ENCODE measurements at regions not wholly inside any gene's neighbourhood (a gene's known extent, or its start where the extent isn't known, plus 50 kb on each side); places are given as distances from the start of the nearest gene placed in this dataset.

DNA sequence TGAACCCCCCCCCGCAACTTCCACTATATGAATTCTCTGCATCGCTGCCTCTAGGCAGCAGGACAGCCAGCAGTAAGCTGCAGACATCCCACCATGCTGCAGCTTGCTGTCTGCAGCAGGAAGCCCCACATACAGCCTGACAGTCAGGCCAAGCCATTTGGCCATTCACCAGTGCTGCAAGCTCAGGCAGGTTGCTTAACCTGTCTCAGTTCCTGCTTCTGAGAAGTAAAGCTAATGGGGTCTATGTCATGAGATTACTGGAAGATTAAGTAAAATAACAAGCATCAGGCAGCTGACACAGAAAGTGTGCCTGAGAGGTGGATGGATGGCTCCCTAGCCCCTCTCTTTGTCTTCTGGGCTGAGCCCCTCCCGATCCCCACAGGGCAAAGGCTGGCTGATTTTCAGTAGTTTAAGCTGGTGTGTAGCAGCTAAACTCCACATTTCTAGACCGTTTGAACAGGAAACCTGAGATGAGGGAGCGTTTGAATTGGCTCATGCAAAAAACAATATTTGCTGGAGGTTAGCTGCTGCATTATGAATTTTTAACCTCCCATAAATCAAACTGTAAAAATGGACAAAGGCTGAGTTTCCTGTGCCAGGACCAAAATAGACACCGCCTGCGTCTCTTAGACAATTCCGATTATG, 193.8 kb upstream of the ARL4C start:
- H3K27me3 Mint-ChIP-seq: peaks cover 33% of the 10 kb centered on the region

DNA sequence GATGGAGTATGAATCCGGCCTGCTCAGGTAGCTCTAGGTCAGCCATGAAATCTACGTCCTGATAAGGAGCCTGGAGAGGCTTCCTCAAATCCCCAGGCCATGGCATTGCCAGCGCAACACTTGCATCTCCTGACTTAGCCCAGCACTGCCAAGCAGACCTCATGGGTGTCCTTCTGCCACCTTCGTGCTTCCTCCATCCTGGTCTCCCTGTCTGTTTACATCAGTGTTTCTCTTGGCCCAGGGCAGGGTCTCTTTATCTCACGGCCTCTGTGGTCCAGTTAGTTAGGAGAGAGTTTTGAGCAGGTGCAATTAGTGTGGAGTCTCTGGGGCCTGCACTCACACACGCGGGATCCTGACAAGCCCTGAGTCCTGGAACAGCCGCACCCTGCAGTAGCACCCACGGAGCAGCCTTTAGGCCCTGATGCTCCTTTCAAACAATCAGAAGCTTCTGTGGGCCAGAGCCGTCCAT, 193.1 kb upstream of the ARL4C start:
- H3K9me3 Mint-ChIP-seq: no peaks in the 10 kb centered on the region
- no peaks in the 10 kb centered on the region for H3K36me3 Mint-ChIP-seq (ENCODE audit: low read depth)
- H3K4me1 Mint-ChIP-seq (ENCODE audit: low read depth): peaks cover 9% of the 10 kb centered on the region
- peaks cover 33% of the 10 kb centered on the region for H3K27me3 Mint-ChIP-seq
- H3K4me3 Mint-ChIP-seq: no peak overlapping the region
- H3K27ac Mint-ChIP-seq: no peak overlapping the region

More for the DNA sequence above, 193.8 kb upstream of the ARL4C start:
- Mint-ChIP-seq H3K36me3 (ENCODE audit: low read depth) (no peaks in the 10 kb centered on the region), H3K27ac (no peak overlapping the region), H3K4me1 (ENCODE audit: low read depth) (peaks cover 9% of the 10 kb centered on the region), H3K4me3 (no peak overlapping the region), H3K9me3 (no peaks in the 10 kb centered on the region)

- Mint-ChIP-seq H3K27me3 (peaks cover 21% of the 10 kb centered on the region), H3K27ac (no peak overlapping the region), H3K9me3 (no peaks in the 10 kb centered on the region), H3K4me1 (ENCODE audit: low read depth) (no peaks in the 10 kb centered on the region), H3K36me3 (ENCODE audit: low read depth) (no peaks in the 10 kb centered on the region), H3K4me3 (no peak overlapping the region)
These were observed 191.0 kb upstream of the ARL4C start for GRCh38 chr2:234687718-234688475.

GRCh38 chr2:234686088-234686890, 189.4 kb upstream of the ARL4C start:
- Mint-ChIP-seq H3K9me3 (no peaks in the 10 kb centered on the region), H3K4me3 (no peak overlapping the region), H3K27ac (no peak overlapping the region), H3K4me1 (ENCODE audit: low read depth) (no peaks in the 10 kb centered on the region), H3K27me3 (peaks cover 11% of the 10 kb centered on the region), H3K36me3 (ENCODE audit: low read depth) (no peaks in the 10 kb centered on the region)

- Mint-ChIP-seq H3K9me3 (no peaks in the 10 kb centered on the region), H3K27ac (no peak overlapping the region), H3K27me3 (peaks cover 6% of the 10 kb centered on the region), H3K4me1 (ENCODE audit: low read depth) (no peaks in the 10 kb centered on the region), H3K4me3 (no peak overlapping the region), H3K36me3 (ENCODE audit: low read depth) (no peaks in the 10 kb centered on the region)
These were observed 187.6 kb upstream of the ARL4C start for GRCh38 chr2:234684466-234684865.

DNA sequence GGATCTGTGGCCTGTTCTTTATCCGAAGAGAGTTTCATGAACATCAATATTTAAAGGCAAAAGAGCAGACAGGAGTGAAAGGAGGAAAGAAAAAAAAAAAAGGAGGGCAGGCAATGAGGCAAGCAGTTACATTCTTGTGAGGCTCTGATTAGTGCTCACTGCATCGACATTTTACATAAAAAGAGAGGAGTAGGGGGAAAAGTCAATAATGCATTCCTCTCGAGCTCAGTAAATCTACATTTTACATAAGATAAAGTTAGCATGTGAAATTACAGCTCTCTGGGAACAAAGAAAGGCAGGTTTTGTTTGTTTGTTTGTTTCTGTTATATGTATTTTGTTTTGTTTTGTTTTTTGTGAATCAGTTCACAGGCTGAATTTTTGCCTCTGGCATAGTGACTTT, 187.1 kb upstream of the ARL4C start:
- Mint-ChIP-seq H3K4me1 (ENCODE audit: low read depth) (no peaks in the 10 kb centered on the region), H3K27me3 (peaks cover 6% of the 10 kb centered on the region), H3K36me3 (ENCODE audit: low read depth) (no peaks in the 10 kb centered on the region), H3K27ac (no peak overlapping the region), H3K9me3 (no peaks in the 10 kb centered on the region), H3K4me3 (no peak overlapping the region)

DNA sequence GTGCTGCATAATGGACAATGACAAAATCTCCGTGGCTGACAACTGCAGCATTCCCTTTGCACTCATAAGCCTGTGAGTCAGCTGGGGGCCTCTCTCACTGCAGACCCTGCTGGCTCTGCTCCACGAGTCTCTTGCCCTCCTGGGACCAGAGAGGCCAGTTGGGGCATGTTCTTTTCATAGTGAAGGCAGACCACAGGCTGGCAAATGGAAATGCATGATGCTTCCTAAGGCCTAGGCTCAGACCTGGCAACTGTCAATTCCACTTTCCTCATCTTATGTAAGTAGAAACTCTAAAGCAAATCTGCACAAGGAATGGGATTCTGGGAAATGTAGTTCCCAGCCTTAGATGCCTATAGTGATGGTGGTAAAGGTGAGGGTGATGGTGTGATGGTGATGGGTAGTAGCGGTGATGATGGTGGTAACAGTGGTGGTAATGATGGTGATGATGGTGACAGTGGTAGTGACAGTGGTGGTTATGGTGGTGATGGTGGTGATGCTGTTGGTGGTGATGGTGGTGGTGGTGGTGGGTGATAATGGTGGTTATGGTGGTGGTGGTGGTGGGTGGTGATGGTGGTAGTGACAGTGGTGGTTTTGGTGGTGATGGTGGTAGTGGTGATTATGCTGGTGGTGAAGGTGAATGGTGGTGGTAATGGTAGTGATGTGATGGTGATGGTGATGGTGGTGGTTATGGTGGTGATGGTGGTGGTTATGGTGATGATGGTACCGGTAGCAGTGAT, 185.8 kb upstream of the ARL4C start:
- Mint-ChIP-seq H3K27ac (no peak overlapping the region), H3K4me3 (no peak overlapping the region), H3K4me1 (ENCODE audit: low read depth) (no peaks in the 10 kb centered on the region), H3K9me3 (no peaks in the 10 kb centered on the region), H3K27me3 (peaks cover 6% of the 10 kb centered on the region), H3K36me3 (ENCODE audit: low read depth) (no peaks in the 10 kb centered on the region)

DNA sequence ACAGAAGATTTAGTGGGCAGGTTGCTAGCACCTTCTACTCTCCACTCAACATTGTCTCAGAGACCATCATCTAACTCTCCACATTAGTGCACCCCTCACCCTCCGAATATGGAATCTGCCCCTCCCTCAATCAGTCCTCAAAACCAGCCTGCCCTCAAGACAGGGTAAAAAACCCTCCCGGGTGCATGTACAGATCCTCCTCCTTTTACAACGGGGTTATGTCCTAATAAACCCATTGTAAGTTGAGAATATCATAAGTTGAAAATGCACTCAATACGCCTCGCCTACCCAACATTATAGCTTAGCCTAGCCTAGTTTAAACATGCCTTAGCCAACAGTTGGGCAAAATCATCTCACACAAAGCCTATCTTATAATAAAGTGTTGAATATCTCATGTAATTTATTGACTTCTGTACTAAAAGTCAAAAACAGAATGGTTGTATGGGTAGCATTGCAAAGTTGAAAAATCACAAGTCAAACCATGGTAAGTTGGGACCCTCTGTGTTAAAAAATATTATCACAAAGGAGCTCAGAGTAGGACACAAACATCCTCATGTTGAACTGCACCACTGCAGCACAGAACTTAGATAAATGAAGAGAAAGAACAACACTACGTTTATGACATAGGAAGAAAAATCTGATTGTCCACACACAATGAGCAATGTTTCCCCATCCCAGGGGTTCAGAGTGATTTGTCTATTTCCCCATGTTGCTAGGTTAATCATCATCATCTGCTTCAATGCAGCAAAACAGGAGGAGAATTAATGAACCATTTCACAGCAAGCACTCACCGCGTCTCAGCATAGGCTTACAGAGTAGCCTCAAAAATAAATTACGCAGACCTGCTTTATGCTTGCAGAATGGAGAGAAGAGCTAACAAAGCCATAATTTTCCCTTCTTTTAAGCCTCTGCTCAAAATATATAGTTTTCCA, 184.1 kb upstream of the ARL4C start:
- Mint-ChIP-seq H3K9me3 (no peaks in the 10 kb centered on the region), H3K4me1 (ENCODE audit: low read depth) (no peaks in the 10 kb centered on the region), H3K27me3 (peaks cover 5% of the 10 kb centered on the region), H3K27ac (no peak overlapping the region), H3K36me3 (ENCODE audit: low read depth) (no peaks in the 10 kb centered on the region), H3K4me3 (no peak overlapping the region)

GRCh38 chr2:234679741-234680687, 183.1 kb upstream of the ARL4C start:
- Mint-ChIP-seq H3K27ac (no peak overlapping the region), H3K27me3 (peaks cover 2% of the 10 kb centered on the region), H3K4me3 (no peak overlapping the region), H3K9me3 (no peaks in the 10 kb centered on the region), H3K36me3 (ENCODE audit: low read depth) (no peaks in the 10 kb centered on the region), H3K4me1 (ENCODE audit: low read depth) (no peaks in the 10 kb centered on the region)

DNA sequence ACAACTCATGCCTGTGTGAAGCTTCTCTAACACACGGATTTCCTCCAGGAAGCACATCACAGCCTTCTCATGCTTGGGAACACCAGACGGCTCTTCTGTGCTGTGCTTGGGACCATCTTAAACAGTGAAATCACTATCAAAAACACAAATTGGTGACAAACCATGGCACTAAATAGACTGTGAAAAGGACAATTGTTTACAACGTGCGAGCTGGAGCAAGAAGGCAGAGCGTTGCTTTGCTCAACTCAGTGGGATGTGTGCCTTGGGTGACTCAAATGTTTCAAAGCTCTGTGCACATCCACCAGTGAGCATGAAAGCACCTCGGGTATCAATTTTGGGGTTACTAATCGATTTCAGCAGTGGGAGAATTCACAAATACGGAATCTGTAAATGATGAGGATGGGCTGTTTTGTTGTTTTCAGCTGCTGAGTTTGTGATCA, 182.4 kb upstream of the ARL4C start:
- H3K27me3 Mint-ChIP-seq: peaks cover 1% of the 10 kb centered on the region
- H3K27ac Mint-ChIP-seq: no peak overlapping the region
- H3K36me3 Mint-ChIP-seq (ENCODE audit: low read depth): no peaks in the 10 kb centered on the region
- no peaks in the 10 kb centered on the region for H3K9me3 Mint-ChIP-seq
- H3K4me1 Mint-ChIP-seq (ENCODE audit: low read depth): no peaks in the 10 kb centered on the region
- H3K4me3 Mint-ChIP-seq: no peak overlapping the region

DNA sequence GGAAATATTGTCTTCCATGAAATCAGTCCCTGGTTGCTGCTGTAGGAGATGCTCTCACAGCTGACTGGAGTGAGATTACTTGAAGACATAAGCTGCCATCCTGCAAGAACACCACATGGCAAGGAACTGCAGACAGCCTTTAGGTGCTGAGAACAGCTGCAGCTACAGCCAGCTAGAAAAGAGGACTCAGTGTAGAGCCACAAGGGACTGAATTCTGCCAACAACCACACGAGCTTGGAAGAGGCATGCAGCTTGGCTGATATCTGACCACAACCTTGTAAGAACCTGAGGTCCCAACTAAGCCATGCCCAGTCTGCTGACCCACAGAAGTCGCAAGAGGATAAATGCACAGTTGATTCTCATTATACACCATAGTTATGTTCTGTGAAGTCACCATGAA, 181.8 kb upstream of the ARL4C start:
- H3K36me3 Mint-ChIP-seq (ENCODE audit: low read depth): no peaks in the 10 kb centered on the region
- no peaks in the 10 kb centered on the region for H3K9me3 Mint-ChIP-seq
- no peaks in the 10 kb centered on the region for H3K4me1 Mint-ChIP-seq (ENCODE audit: low read depth)
- no peak overlapping the region for H3K27ac Mint-ChIP-seq
- H3K27me3 Mint-ChIP-seq: no peaks in the 10 kb centered on the region
- no peak overlapping the region for H3K4me3 Mint-ChIP-seq

DNA sequence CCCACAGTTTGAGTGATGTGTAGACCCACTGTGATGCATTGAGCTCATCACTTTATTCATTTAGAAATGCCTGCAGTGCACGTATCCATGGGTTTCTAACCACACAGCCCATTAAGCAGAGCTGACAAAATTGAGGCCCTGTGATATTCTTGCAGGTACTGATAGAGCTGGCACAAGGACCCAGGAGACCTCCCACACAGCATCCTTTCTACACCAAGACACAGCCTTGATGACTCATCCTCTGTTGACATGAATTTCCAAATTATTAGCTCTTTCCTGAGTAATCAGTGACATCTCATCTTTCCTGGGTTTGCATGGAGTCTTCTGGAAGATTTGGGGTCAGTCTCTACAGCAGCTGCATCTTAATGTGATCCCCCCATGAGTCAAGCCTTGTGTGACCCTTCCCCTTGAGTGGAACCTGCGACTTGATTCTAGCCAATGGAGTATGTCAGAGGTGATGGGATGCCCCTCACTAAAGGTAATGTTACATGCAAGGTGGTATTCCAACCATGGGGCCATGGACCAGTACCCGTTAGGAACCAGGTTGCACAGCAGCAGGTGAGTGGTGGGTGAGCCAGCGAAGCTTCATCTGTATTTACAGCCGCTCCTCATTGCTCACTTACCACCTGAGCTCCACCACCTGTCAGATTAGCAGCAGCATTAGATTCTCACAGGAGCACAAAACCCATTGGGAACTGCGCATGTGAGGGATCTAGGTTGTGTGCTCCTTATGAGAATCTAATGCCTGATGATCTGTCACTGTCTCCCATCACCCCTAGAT, 181.1 kb upstream of the ARL4C start:
- Mint-ChIP-seq H3K27ac (no peak overlapping the region), H3K27me3 (no peaks in the 10 kb centered on the region), H3K36me3 (ENCODE audit: low read depth) (no peaks in the 10 kb centered on the region), H3K4me1 (ENCODE audit: low read depth) (no peaks in the 10 kb centered on the region), H3K9me3 (no peaks in the 10 kb centered on the region), H3K4me3 (no peak overlapping the region)

Measured in stimulated activated naive CD8-positive, alpha-beta T cell treated with anti-CD3 and anti-CD28 coated beads, Interleukin-15, Interleukin-2, amounts not matched to agents 100 ng/mL and 50 ng/mL, for 24 hours (primary cell).